ENCODE measurements at regions not wholly inside any gene's neighbourhood (a gene's known extent, or its start where the extent isn't known, plus 50 kb on each side); places are given as distances from the start of the nearest gene placed in this dataset.

GRCh38 chr9:14366076-14366475 is 52.1 kb upstream of the NFIB start:
- H3K4me1 ChIP-seq (replicated peaks in 1 of 2) = no peaks in the 10 kb centered on the region
- H3K4me3 ChIP-seq = no peak overlapping the region
- no peak for TF ChIP-seq CTCF (IDR thresholded peaks at IDR 0.05)
- no peak for TF ChIP-seq POLR2A (IDR thresholded peaks at IDR 0.05)

GRCh38 chr9:14365670-14366069 is 51.7 kb upstream of the NFIB start:
- H3K27ac ChIP-seq = no peak overlapping the region
- no peaks in the 10 kb centered on the region for H3K36me3 ChIP-seq (replicated peaks in 1 of 2)
- H3K9me3 ChIP-seq (replicated peaks in 1 of 3) = no peaks in the 10 kb centered on the region
- no peak for DNase-seq
- no peak overlapping the region for H3K4me3 ChIP-seq
- H3K4me1 ChIP-seq (replicated peaks in 1 of 2) = no peaks in the 10 kb centered on the region
- TF ChIP-seq CTCF (IDR thresholded peaks at IDR 0.05) (no peak), POLR2A (IDR thresholded peaks at IDR 0.05) (no peak)
- no peaks in the 10 kb centered on the region for H3K27me3 ChIP-seq
- intact Hi-C loops (cut with DNase I) = no loop called here
- 71 to 75% (median 74%) methylated on average over 3 of the region's 3 CpGs for WGBS, 4 donors

More at GRCh38 chr9:14366076-14366475, 52.1 kb upstream of the NFIB start:
- intact Hi-C loops (cut with DNase I) = no loop called here
- no peaks in the 10 kb centered on the region for H3K27me3 ChIP-seq
- H3K36me3 ChIP-seq (replicated peaks in 1 of 2) = no peaks in the 10 kb centered on the region
- H3K9me3 ChIP-seq (replicated peaks in 1 of 3) = no peaks in the 10 kb centered on the region
- no peak overlapping the region for H3K27ac ChIP-seq
- DNase-seq = peak in 1 of 7 donors; percentile 4
- 63 to 72% (median 71%) methylated on average over 9 to 10 of the region's 10 CpGs for WGBS, 4 donors

Small RNA genes in the stretch of these regions (small RNA-seq; reads per million reads assigned to genes)
- gene AL159169.1 = 0 reads per million in 2 donors

Measured in adrenal gland (tissue), 9 donors.